K562 (cell line): ENCODE measurements at regions not wholly inside any gene's neighbourhood (a gene's known extent, or its start where the extent isn't known, plus 50 kb on each side); places are given as distances from the start of the nearest gene placed in this dataset.
A peak's percentile ranks its signal among the peaks of the same experiment; 100 is the strongest.

Experiments
- ATAC-seq: fragments of 200-7000 bp; cut with Tn5 transposase; 3 replicates; pipeline ENCODE4 v1.9.1; 2020; ENCODE audit warnings: moderate library complexity
- BruUV-seq: library from RNA; stranded (reverse); fragments of 400-500 nt; replicated peaks from 2 replicates; lab custom pipeline; 2021; lab: Mats Ljungman, UMichigan
- CTCF ChIA-PET: fragments of 300-600 bp; formaldehyde crosslinking; extraction: SDS; loops from one replicate; lab custom pipeline; 2021; ENCODE audit warnings: low intra/inter-chr PET ratio; lab: Yijun Ruan, JAX
- POLR2A ChIA-PET: fragments of 300-600, 350-650 bp; sonication (Branson Sonifier 250); formaldehyde crosslinking; extraction: SDS; loops from one replicate; lab custom pipeline; 2021; ENCODE audit warnings: antibody characterized with exemption, inconsistent platforms; lab: Yijun Ruan, JAX
- DNase-seq, 4 experiments: peaks; one replicate each; pipeline versions ENCODE4 v3.0.0 to v3.0.0-alpha.2; 2011 to 2018; ENCODE audit warnings: low spot score in 3 of 4, mixed read lengths in 3 of 4; ENCODE audit errors: extremely low read depth in 1 of 4
- FAIRE-seq: peaks from 2 replicates; lab custom pipeline; 2011; peaks lifted over from hg19 to GRCh38; lab: Jason Lieb, UNC
- H2AFZ ChIP-seq: 2 replicates; pipeline ENCODE4 v1.6.0; 2011; ENCODE audit warnings: low read depth, low read length, control low read depth, inconsistent platforms
- H3K27ac ChIP-seq: fragments of 200-600 bp; 3 replicates; pipeline ENCODE4 v1.8.0; 2011; ENCODE audit warnings: low read depth, mild to moderate bottlenecking, control low read depth, inconsistent platforms, low read length, moderate library complexity, mixed read lengths; ENCODE audit errors: extremely low read depth
- H3K27me3 ChIP-seq, 2 experiments: fragments of 300-600 bp in 1 of 2; 2 replicates in 1 of 2; 3 replicates in 1 of 2; pipeline versions ENCODE4 v1.6.0 to v1.8.0; 2011; ENCODE audit warnings: inconsistent platforms in 2 of 2, low read length in 2 of 2, mild to moderate bottlenecking in 1 of 2, mixed read lengths in 1 of 2, moderate library complexity in 1 of 2; ENCODE audit not compliant: control insufficient read depth in 2 of 2, insufficient read depth in 2 of 2
- H3K36me3 ChIP-seq: fragments of 300-600 bp; 3 replicates; pipeline ENCODE4 v1.8.0; 2011; ENCODE audit warnings: mild to moderate bottlenecking, low read length, inconsistent platforms; ENCODE audit not compliant: control insufficient read depth, insufficient read depth
- H3K4me1 ChIP-seq, 2 experiments: fragments of 200-600 bp in 1 of 2; replicated peaks in 1 of 2; 2 replicates in 1 of 2; 3 replicates in 1 of 2; pipeline versions ENCODE4 v1.5.1 to v1.8.0; 2011; ENCODE audit warnings: inconsistent platforms in 2 of 2, low read length in 2 of 2, mild to moderate bottlenecking in 1 of 2, mixed read lengths in 1 of 2, moderate library complexity in 1 of 2; ENCODE audit not compliant: control insufficient read depth in 2 of 2, insufficient read depth in 2 of 2
- H3K4me2 ChIP-seq: 2 replicates; pipeline ENCODE4 v1.6.1; 2011; ENCODE audit warnings: low read length, control low read depth, inconsistent platforms, mixed read lengths; ENCODE audit not compliant: insufficient read depth
- H3K4me3 ChIP-seq: fragments of 200-600 bp; sonication (generic), shearing (Covaris generic); 2 replicates; pipeline ENCODE4 v1.5.1; 2016; ENCODE audit warnings: control low read depth, inconsistent platforms
- H3K79me2 ChIP-seq: fragments of 200-600 bp; 3 replicates; pipeline ENCODE4 v1.8.0; 2011; ENCODE audit warnings: low read length, inconsistent platforms; ENCODE audit not compliant: control insufficient read depth, insufficient read depth
- H3K9ac ChIP-seq, 2 experiments: 2 replicates each; pipeline versions ENCODE4 v1.6.0 to v1.6.1; 2011; ENCODE audit warnings: low read depth in 2 of 2, low read length in 2 of 2, control low read depth in 1 of 2, inconsistent platforms in 1 of 2, mild to moderate bottlenecking in 1 of 2, mixed read lengths in 1 of 2; ENCODE audit not compliant: insufficient read depth in 1 of 2
- H3K9me1 ChIP-seq: one replicate; pipeline ENCODE4 v1.6.0; 2011; ENCODE audit warnings: inconsistent platforms, mild to moderate bottlenecking, low read length, moderate library complexity; ENCODE audit not compliant: control insufficient read depth, insufficient read depth
- H3K9me3 ChIP-seq: replicated peaks from 2 replicates; pipeline ENCODE4 v1.5.1; 2011; ENCODE audit warnings: low read depth, low read length, inconsistent platforms; ENCODE audit not compliant: control insufficient read depth, insufficient read depth
- H4K20me1 ChIP-seq: replicated peaks from 2 replicates; pipeline ENCODE4 v1.6.1; 2011; ENCODE audit warnings: low read length, inconsistent platforms, mixed read lengths; ENCODE audit not compliant: control insufficient read depth, insufficient read depth
- ARNT ChIP-seq, 2 experiments: fragments of 450-650 bp; IDR thresholded peaks; 2 replicates each; pipeline ENCODE4 v1.6.1; 2016; ENCODE audit warnings: mild to moderate bottlenecking in 1 of 2
- ATF7 ChIP-seq: fragments of 450-650 bp; IDR thresholded peaks from 2 replicates; pipeline ENCODE4 v1.7.1; 2014; ENCODE audit warnings: mild to moderate bottlenecking, moderate library complexity
- GTF2A2 ChIP-seq: IDR thresholded peaks from 2 replicates; pipeline ENCODE4 v1.6.1; 2016; ENCODE audit warnings: mild to moderate bottlenecking, missing genetic modification characterization, missing compliant biosample characterization
- HDAC8 ChIP-seq: fragments of 450-650 bp; IDR thresholded peaks from 2 replicates; pipeline ENCODE4 v1.6.1; 2016; ENCODE audit warnings: mild to moderate bottlenecking, missing genetic modification characterization, moderate library complexity, missing compliant biosample characterization
- PHF8 ChIP-seq: fragments of 200-600 bp; sonication (generic); IDR thresholded peaks from 2 replicates; pipeline ENCODE4 v1.6.1; 2012; ENCODE audit warnings: mixed run types, mild to moderate bottlenecking, inconsistent platforms, low read length, moderate library complexity, borderline replicate concordance
- PML ChIP-seq: IDR thresholded peaks from 2 replicates; pipeline ENCODE4 v1.6.1; 2012; ENCODE audit warnings: low read length, inconsistent platforms
- POLR2AphosphoS2 ChIP-seq: IDR thresholded peaks from 2 replicates; pipeline ENCODE4 v1.6.1; 2012; ENCODE audit warnings: low read length, improper control_type of control experiment
- POLR2B ChIP-seq: fragments of 450-650 bp; IDR thresholded peaks from 2 replicates; pipeline ENCODE4 v1.6.1; 2018; ENCODE audit warnings: low read depth; ENCODE audit not compliant: partially characterized antibody
- PPARD ChIP-seq: fragments of 250-450 bp; sonication (Bioruptor Pico); IDR thresholded peaks from 2 replicates; pipeline ENCODE4 v1.8.0; 2022; ENCODE audit warnings: inconsistent platforms, mild to moderate bottlenecking, moderate library complexity
- TCF3 ChIP-seq: sonication (generic); formaldehyde crosslinking; IDR thresholded peaks from 2 replicates; pipeline ENCODE4 v1.4.0; 2020; ENCODE audit warnings: mild to moderate bottlenecking, missing genetic modification reagents
- ZBTB7A ChIP-seq: IDR thresholded peaks from 2 replicates; pipeline ENCODE4 v1.6.1; 2011; ENCODE audit warnings: low read depth, mild to moderate bottlenecking, low read length, moderate library complexity, borderline replicate concordance; ENCODE audit not compliant: control insufficient read depth
- ZNF12 ChIP-seq: sonication (generic); formaldehyde crosslinking; IDR thresholded peaks from 2 replicates; pipeline ENCODE4 v1.4.0; 2020; ENCODE audit warnings: mild to moderate bottlenecking, missing genetic modification reagents
- ZNF583 ChIP-seq: fragments of 250-450 bp; sonication (Bioruptor Pico); IDR thresholded peaks from 2 replicates; pipeline ENCODE4 v1.4.0; 2020
- ZNF75A ChIP-seq: fragments of 450-650 bp; formaldehyde crosslinking; IDR thresholded peaks from 2 replicates; pipeline ENCODE4 v1.4.0; 2020; ENCODE audit warnings: mild to moderate bottlenecking
- ZNF778 ChIP-seq: fragments of 450-650 bp; formaldehyde crosslinking; IDR thresholded peaks from 2 replicates; pipeline ENCODE4 v1.4.0; 2020; ENCODE audit warnings: mild to moderate bottlenecking, moderate library complexity
- ZNF79 ChIP-seq: fragments of 250-450 bp; sonication (Bioruptor Pico); IDR thresholded peaks from 2 replicates; pipeline ENCODE4 v1.4.0; 2020; ENCODE audit warnings: low read depth, mild to moderate bottlenecking, moderate library complexity
- WGBS: fragments of 100-300 bp; shearing (Covaris generic); methylation state at CpG from one replicate; pipeline ENCODE4 v1.1.6; 2016; ENCODE audit warnings: low coverage, mixed read lengths; ENCODE audit not compliant: insufficient coverage; ENCODE audit errors: missing lambda C conversion rate; 5-methylcytosine and 5-hydroxymethylcytosine counted together
- in situ Hi-C: fragments of 300-500 bp; cut with MboI; formaldehyde crosslinking; loops from 4 replicates; pipeline ENCODE4 v1.15.0; 2018; ENCODE audit warnings: inconsistent platforms, mixed read lengths
- intact Hi-C: fragments of 100-400 bp; cut with micrococcal nuclease; formaldehyde crosslinking; loops from 2 replicates; pipeline ENCODE4 v1.14.2; 2022
- TF ChIP-seq, protein P1 (sequence below): sonication (generic); formaldehyde crosslinking; IDR thresholded peaks from 2 replicates; pipeline ENCODE4 v1.8.1; 2023; ENCODE audit warnings: mild to moderate bottlenecking, missing genetic modification reagents
- TF ChIP-seq, protein P2 (sequence below), 2 experiments: fragments of 450-650 bp; conservative IDR thresholded peaks; 2 replicates each; pipeline ENCODE4 v1.6.1; 2017; ENCODE audit warnings: mild to moderate bottlenecking in 2 of 2, moderate library complexity in 2 of 2

DNA sequence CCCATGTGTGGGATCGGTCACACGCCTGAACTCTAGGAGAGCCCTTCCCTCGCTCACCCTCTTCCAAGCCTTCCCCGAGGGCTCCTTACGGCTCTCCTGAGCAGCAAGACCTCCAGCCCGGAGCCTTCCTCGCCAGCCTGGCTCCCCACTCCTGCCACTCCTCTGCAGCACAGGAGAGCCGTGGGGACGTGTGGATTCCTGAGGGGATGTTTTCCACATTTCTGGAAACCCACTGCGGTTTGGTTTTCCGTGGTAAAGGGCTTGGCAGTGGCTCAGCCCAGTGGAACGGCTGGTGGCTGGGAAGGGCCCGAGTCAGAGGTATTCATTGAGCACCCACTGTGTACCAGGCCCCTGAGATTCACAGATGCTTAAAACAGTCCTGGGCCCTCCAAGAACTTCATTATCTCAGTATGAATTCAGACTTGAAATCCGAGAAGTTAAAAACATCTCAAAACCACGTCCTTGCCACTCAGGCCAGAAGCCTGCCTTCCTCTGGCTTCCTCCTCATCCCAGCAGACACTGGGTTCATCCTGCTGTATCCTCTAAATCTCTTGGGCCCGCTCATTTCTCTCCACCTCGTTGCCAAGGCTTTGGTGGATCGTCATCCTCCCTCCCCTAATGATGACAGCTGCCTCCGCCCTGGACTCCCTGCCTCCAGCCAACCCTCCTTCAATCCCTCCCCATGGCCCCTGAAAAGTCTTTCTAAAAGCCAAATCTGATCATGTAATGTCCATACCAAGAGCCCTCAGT lies 109.6 kb downstream of the FGF18 start:
- in situ Hi-C loops: no loop called here
- 19% methylated on average over 19 of the region's 19 CpGs for WGBS
- intact Hi-C loops: no loop called here
- Histone ChIP-seq H3K79me2 (no peaks in the 10 kb centered on the region), H3K36me3 (no peaks in the 10 kb centered on the region), H3K9me1 (no peaks in the 10 kb centered on the region), H3K9me3 (no peaks in the 10 kb centered on the region), H4K20me1 (no peaks in the 10 kb centered on the region; the same call in 1 of the 2 replicates), H3K27ac (no peak overlapping the region), H3K4me2 (no peak overlapping the region), H3K4me1 (peaks cover 4 to 5% of the 10 kb centered on the region in 2 experiments; a peak in 4 of 5 replicates), H2AFZ (no peak overlapping the region), H3K27me3 (peaks cover 12 to 43% of the 10 kb centered on the region in 2 experiments; a peak in 4 of 5 replicates), H3K9ac (no peak overlapping the region)
- FAIRE-seq (no peak), DNase-seq (no peak), ATAC-seq (peak; percentile 22; the same call in 1 of the 3 replicates)
- BruUV-seq: no TSS peak
- ChIA-PET CTCF (no interaction called here), POLR2A (no interaction called here)
- TF ChIP-seq ARNT (IDR thresholded peaks at IDR 0.05) (no peak), ZNF583 (no peak), PPARD (CRISPR knock-in tag) (no peak), ZNF778 (no peak), ZNF12 (CRISPR knock-in tag) (no peak), POLR2B (no peak), ZNF79 (no peak), ATF7 (no peak), POLR2AphosphoS2 (no peak), HDAC8 (tag) (no peak), GTF2A2 (tag) (no peak), ZBTB7A (no peak), ZNF75A (CRISPR knock-in tag) (no peak), PML (no peak), PHF8 (no peak), TCF3 (no peak)
- TF ChIP-seq, protein P1, sequence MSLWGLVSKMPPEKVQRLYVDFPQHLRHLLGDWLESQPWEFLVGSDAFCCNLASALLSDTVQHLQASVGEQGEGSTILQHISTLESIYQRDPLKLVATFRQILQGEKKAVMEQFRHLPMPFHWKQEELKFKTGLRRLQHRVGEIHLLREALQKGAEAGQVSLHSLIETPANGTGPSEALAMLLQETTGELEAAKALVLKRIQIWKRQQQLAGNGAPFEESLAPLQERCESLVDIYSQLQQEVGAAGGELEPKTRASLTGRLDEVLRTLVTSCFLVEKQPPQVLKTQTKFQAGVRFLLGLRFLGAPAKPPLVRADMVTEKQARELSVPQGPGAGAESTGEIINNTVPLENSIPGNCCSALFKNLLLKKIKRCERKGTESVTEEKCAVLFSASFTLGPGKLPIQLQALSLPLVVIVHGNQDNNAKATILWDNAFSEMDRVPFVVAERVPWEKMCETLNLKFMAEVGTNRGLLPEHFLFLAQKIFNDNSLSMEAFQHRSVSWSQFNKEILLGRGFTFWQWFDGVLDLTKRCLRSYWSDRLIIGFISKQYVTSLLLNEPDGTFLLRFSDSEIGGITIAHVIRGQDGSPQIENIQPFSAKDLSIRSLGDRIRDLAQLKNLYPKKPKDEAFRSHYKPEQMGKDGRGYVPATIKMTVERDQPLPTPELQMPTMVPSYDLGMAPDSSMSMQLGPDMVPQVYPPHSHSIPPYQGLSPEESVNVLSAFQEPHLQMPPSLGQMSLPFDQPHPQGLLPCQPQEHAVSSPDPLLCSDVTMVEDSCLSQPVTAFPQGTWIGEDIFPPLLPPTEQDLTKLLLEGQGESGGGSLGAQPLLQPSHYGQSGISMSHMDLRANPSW (CRISPR knock-in tag): no peak
- TF ChIP-seq, protein P2, sequence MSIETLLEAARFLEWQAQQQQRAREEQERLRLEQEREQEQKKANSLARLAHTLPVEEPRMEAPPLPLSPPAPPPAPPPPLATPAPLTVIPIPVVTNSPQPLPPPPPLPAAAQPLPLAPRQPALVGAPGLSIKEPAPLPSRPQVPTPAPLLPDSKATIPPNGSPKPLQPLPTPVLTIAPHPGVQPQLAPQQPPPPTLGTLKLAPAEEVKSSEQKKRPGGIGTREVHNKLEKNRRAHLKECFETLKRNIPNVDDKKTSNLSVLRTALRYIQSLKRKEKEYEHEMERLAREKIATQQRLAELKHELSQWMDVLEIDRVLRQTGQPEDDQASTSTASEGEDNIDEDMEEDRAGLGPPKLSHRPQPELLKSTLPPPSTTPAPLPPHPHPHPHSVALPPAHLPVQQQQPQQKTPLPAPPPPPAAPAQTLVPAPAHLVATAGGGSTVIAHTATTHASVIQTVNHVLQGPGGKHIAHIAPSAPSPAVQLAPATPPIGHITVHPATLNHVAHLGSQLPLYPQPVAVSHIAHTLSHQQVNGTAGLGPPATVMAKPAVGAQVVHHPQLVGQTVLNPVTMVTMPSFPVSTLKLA (conservative IDR thresholded peaks at IDR 0.05): no peak
- TF ChIP-seq, all 486 proteins: peak for 0
- H3K4me3 ChIP-seq: no peak overlapping the region
